ENCODE measurements at regions not wholly inside any gene's neighbourhood (a gene's known extent, or its start where the extent isn't known, plus 50 kb on each side); places are given as distances from the start of the nearest gene placed in this dataset.

- Histone ChIP-seq H3K27me3 (ENCODE audit: control insufficient read depth, insufficient read depth, low read length) (no peaks in the 10 kb centered on the region), H3K27ac (ENCODE audit: insufficient read depth, low read length) (no peak overlapping the region), H3K9me3 (ENCODE audit: control insufficient read depth, insufficient read depth, low read depth, low read length) (no peaks in the 10 kb centered on the region), H3K9ac (ENCODE audit: insufficient read depth, low read length) (no peak overlapping the region), H2AFZ (ENCODE audit: low read length) (no peak overlapping the region), H3K36me3 (ENCODE audit: control insufficient read depth, insufficient read depth, low read length) (no peaks in the 10 kb centered on the region), H3K4me3 (replicated peaks in 1 of 4; ENCODE audit: control extremely low read depth in 1 of 4, insufficient read depth in 1 of 4, low read depth in 3 of 4, low read length in 4 of 4) (no peak overlapping the region), H3K79me2 (ENCODE audit: control insufficient read depth, insufficient read depth, low read length) (no peaks in the 10 kb centered on the region), H4K20me1 (ENCODE audit: control insufficient read depth, extremely low read depth, insufficient read depth, low read length) (no peaks in the 10 kb centered on the region), H3K4me1 (ENCODE audit: control insufficient read depth, extremely low read depth, insufficient read depth, low read length) (no peaks in the 10 kb centered on the region), H3K4me2 (ENCODE audit: extremely low read depth, insufficient read depth, low read length) (no peak overlapping the region)
- peak in 1 of 2 donors; percentile 1 for DNase-seq (ENCODE audit: low read depth in 2 of 2)
- TF ChIP-seq EZH2 (IDR thresholded peaks at IDR 0.05; ENCODE audit: low read length, missing control alignments) (no peak), CTCF (conservative IDR thresholded peaks at IDR 0.05 in 1 of 2, IDR thresholded peaks at IDR 0.05 in 1 of 2; ENCODE audit: low read depth in 1 of 2, low read length in 2 of 2) (no peak)
Measured at GRCh38 chr1:191255354-191256054, 777.8 kb upstream of the BRINP3 start.

GRCh38 chr1:191256917-191257316 lies 779.3 kb upstream of the BRINP3 start:
- no peaks in the 10 kb centered on the region for H3K9me3 ChIP-seq (ENCODE audit: control insufficient read depth, insufficient read depth, low read depth, low read length)
- no peak for TF ChIP-seq EZH2 (IDR thresholded peaks at IDR 0.05; ENCODE audit: low read length, missing control alignments)
- TF ChIP-seq CTCF (conservative IDR thresholded peaks at IDR 0.05 in 1 of 2, IDR thresholded peaks at IDR 0.05 in 1 of 2; ENCODE audit: low read depth in 1 of 2, low read length in 2 of 2): no peak
- no peak for DNase-seq (ENCODE audit: low read depth in 2 of 2)

GRCh38 chr1:191260056-191260455 lies 782.4 kb upstream of the BRINP3 start:
- Histone ChIP-seq H3K79me2 (ENCODE audit: control insufficient read depth, insufficient read depth, low read length) (no peaks in the 10 kb centered on the region), H3K27me3 (ENCODE audit: control insufficient read depth, insufficient read depth, low read length) (no peaks in the 10 kb centered on the region), H3K9ac (ENCODE audit: insufficient read depth, low read length) (no peak overlapping the region), H3K4me2 (ENCODE audit: extremely low read depth, insufficient read depth, low read length) (no peak overlapping the region), H2AFZ (ENCODE audit: low read length) (no peak overlapping the region), H4K20me1 (ENCODE audit: control insufficient read depth, extremely low read depth, insufficient read depth, low read length) (no peaks in the 10 kb centered on the region), H3K9me3 (ENCODE audit: control insufficient read depth, insufficient read depth, low read depth, low read length) (no peaks in the 10 kb centered on the region), H3K4me1 (ENCODE audit: control insufficient read depth, extremely low read depth, insufficient read depth, low read length) (no peaks in the 10 kb centered on the region), H3K27ac (ENCODE audit: insufficient read depth, low read length) (no peak overlapping the region), H3K36me3 (ENCODE audit: control insufficient read depth, insufficient read depth, low read length) (no peaks in the 10 kb centered on the region), H3K4me3 (replicated peaks in 1 of 4; ENCODE audit: control extremely low read depth in 1 of 4, insufficient read depth in 1 of 4, low read depth in 3 of 4, low read length in 4 of 4) (no peak overlapping the region)
- no peak for DNase-seq (ENCODE audit: low read depth in 2 of 2)
- TF ChIP-seq CTCF (conservative IDR thresholded peaks at IDR 0.05 in 1 of 2, IDR thresholded peaks at IDR 0.05 in 1 of 2; ENCODE audit: low read depth in 1 of 2, low read length in 2 of 2) (no peak), EZH2 (IDR thresholded peaks at IDR 0.05; ENCODE audit: low read length, missing control alignments) (no peak)

More at GRCh38 chr1:191256917-191257316, 779.3 kb upstream of the BRINP3 start:
- H2AFZ ChIP-seq (ENCODE audit: low read length): no peak overlapping the region
- no peak overlapping the region for H3K4me2 ChIP-seq (ENCODE audit: extremely low read depth, insufficient read depth, low read length)
- H3K9ac ChIP-seq (ENCODE audit: insufficient read depth, low read length): no peak overlapping the region
- H3K79me2 ChIP-seq (ENCODE audit: control insufficient read depth, insufficient read depth, low read length): no peaks in the 10 kb centered on the region
- no peaks in the 10 kb centered on the region for H3K36me3 ChIP-seq (ENCODE audit: control insufficient read depth, insufficient read depth, low read length)
- no peak overlapping the region for H3K4me3 ChIP-seq (replicated peaks in 1 of 4; ENCODE audit: control extremely low read depth in 1 of 4, insufficient read depth in 1 of 4, low read depth in 3 of 4, low read length in 4 of 4)
- no peaks in the 10 kb centered on the region for H4K20me1 ChIP-seq (ENCODE audit: control insufficient read depth, extremely low read depth, insufficient read depth, low read length)
- no peaks in the 10 kb centered on the region for H3K4me1 ChIP-seq (ENCODE audit: control insufficient read depth, extremely low read depth, insufficient read depth, low read length)
- no peaks in the 10 kb centered on the region for H3K27me3 ChIP-seq (ENCODE audit: control insufficient read depth, insufficient read depth, low read length)
- no peak overlapping the region for H3K27ac ChIP-seq (ENCODE audit: insufficient read depth, low read length)

Data from fibroblast of lung (primary cell).